Activated B cell treated with CpG ODN at 0.5 μM for 24 hours (primary cell): ENCODE measurements at regions not wholly inside any gene's neighbourhood (a gene's known extent, or its start where the extent isn't known, plus 50 kb on each side); places are given as distances from the start of the nearest gene placed in this dataset.

ENCODE experiments used
- ATAC-seq: fragments of 200-7000 bp; cut with Tn5 transposase; one replicate; pipeline ENCODE4 v1.10.0; 2021; ENCODE audit warnings: low read depth, mild to moderate bottlenecking, moderate library complexity
- CTCF ChIA-PET: fragments of 350-600 bp; sonication (Branson Sonifier 250); formaldehyde crosslinking; loops from one replicate; lab custom pipeline; 2021; ENCODE audit warnings: antibody characterized with exemption; lab: Charles Lee
- POLR2A ChIA-PET: fragments of 350-600 bp; sonication (Branson Sonifier 250); formaldehyde crosslinking; loops from one replicate; lab custom pipeline; 2021; ENCODE audit warnings: antibody characterized with exemption; lab: Charles Lee
- DNase-seq: peaks from one replicate; pipeline ENCODE4 v3.0.0; 2022
- H3K27ac Mint-ChIP-seq: one replicate; pipeline ENCODE4 v1.8.0; 2020; ENCODE audit warnings: mixed read lengths
- H3K27me3 Mint-ChIP-seq: one replicate; pipeline ENCODE4 v1.8.0; 2021; ENCODE audit warnings: mixed read lengths
- H3K36me3 Mint-ChIP-seq: one replicate; pipeline ENCODE4 v1.8.0; 2021; ENCODE audit warnings: low read depth, mixed read lengths
- H3K4me1 Mint-ChIP-seq: one replicate; pipeline ENCODE4 v1.8.0; 2021; ENCODE audit warnings: mixed read lengths
- H3K4me3 Mint-ChIP-seq: one replicate; pipeline ENCODE4 v1.8.0; 2020; ENCODE audit warnings: mild to moderate bottlenecking, mixed read lengths
- H3K9me3 Mint-ChIP-seq: one replicate; pipeline ENCODE4 v1.8.0; 2020; ENCODE audit warnings: mixed read lengths
- CTCF ChIP-seq: fragments of 200-600 bp; IDR thresholded peaks from one replicate; pipeline ENCODE4 v1.8.0; 2022; ENCODE audit warnings: antibody characterized with exemption, mild to moderate bottlenecking
- intact Hi-C: fragments of 100-400 bp; cut with micrococcal nuclease; formaldehyde crosslinking; loops from one replicate; pipeline ENCODE4 v1.15.1; 2024

- CTCF ChIA-PET, result no interaction called here
- Mint-ChIP-seq H3K4me3 (no peak overlapping the region), H3K27me3 (no peaks in the 10 kb centered on the region), H3K27ac (no peak overlapping the region), H3K4me1 (no peaks in the 10 kb centered on the region), H3K9me3 (peaks cover 3% of the 10 kb centered on the region), H3K36me3 (no peaks in the 10 kb centered on the region)
- DNase-seq (no peak), ATAC-seq (no peak)
- intact Hi-C loops, result no loop called here
- POLR2A ChIA-PET, result no interaction called here
- TF ChIP-seq CTCF, result no peak
These were observed 106.1 kb upstream of the HDAC4 start for GRCh38 chr2:239506961-239507360.

- H3K36me3 Mint-ChIP-seq, result no peaks in the 10 kb centered on the region
- no peak for ATAC-seq
- no peak for DNase-seq
- ChIA-PET CTCF (no interaction called here), POLR2A (no interaction called here)
- TF ChIP-seq CTCF, result no peak
- H3K27ac Mint-ChIP-seq, result no peak overlapping the region
- intact Hi-C loops, result no loop called here
- no peak overlapping the region for H3K4me3 Mint-ChIP-seq
- no peaks in the 10 kb centered on the region for H3K4me1 Mint-ChIP-seq
- H3K27me3 Mint-ChIP-seq, result peaks cover 3% of the 10 kb centered on the region
- no peaks in the 10 kb centered on the region for H3K9me3 Mint-ChIP-seq
These were observed 105.5 kb upstream of the HDAC4 start for GRCh38 chr2:239506101-239506857.

- Mint-ChIP-seq H3K9me3 (no peaks in the 10 kb centered on the region), H3K4me3 (no peak overlapping the region), H3K36me3 (no peaks in the 10 kb centered on the region), H3K4me1 (no peaks in the 10 kb centered on the region), H3K27me3 (peaks cover 4% of the 10 kb centered on the region), H3K27ac (no peak overlapping the region)
- ChIA-PET CTCF (no interaction called here), POLR2A (no interaction called here)
- intact Hi-C loops, result no loop called here
- no peak for ATAC-seq
- no peak for DNase-seq
- TF ChIP-seq CTCF, result no peak
These were observed 103.9 kb upstream of the HDAC4 start for GRCh38 chr2:239504643-239505235.

GRCh38 chr2:239502430-239503186 is 101.8 kb upstream of the HDAC4 start:
- H3K9me3 Mint-ChIP-seq, result no peaks in the 10 kb centered on the region
- TF ChIP-seq CTCF, result no peak
- DNase-seq, result no peak
- H3K36me3 Mint-ChIP-seq, result no peaks in the 10 kb centered on the region
- H3K4me1 Mint-ChIP-seq, result no peaks in the 10 kb centered on the region
- H3K27ac Mint-ChIP-seq, result no peak overlapping the region
- H3K27me3 Mint-ChIP-seq, result peaks cover 9% of the 10 kb centered on the region
- ChIA-PET POLR2A (no interaction called here), CTCF (no interaction called here)
- no peak for ATAC-seq
- no peak overlapping the region for H3K4me3 Mint-ChIP-seq
- intact Hi-C loops, result no loop called here
